Endothelial cell of umbilical vein (primary cell): ENCODE measurements at regions not wholly inside any gene's neighbourhood (a gene's known extent, or its start where the extent isn't known, plus 50 kb on each side); places are given as distances from the start of the nearest gene placed in this dataset.

ENCODE experiments used
- BruUV-seq: library from RNA; stranded (reverse); fragments of 400-500 nt; replicated peaks from 2 replicates; lab custom pipeline; 2021; lab: Mats Ljungman, UMichigan
- CTCF ChIA-PET: fragments of 300-600, 350-600 bp; sonication (Branson Sonifier 250); formaldehyde crosslinking; loops from one replicate; lab custom pipeline; 2021; ENCODE audit warnings: antibody characterized with exemption, inconsistent platforms; lab: Charles Lee
- POLR2A ChIA-PET: fragments of 300-600, 350-600 bp; sonication (Branson Sonifier 250); formaldehyde crosslinking; loops from one replicate; lab custom pipeline; 2021; ENCODE audit warnings: antibody characterized with exemption, inconsistent platforms; lab: Charles Lee
- DNase-seq: peaks from one replicate; pipeline ENCODE4 v3.0.0-alpha.2; 2011; ENCODE audit warnings: low read depth, low spot score
- FAIRE-seq: peaks from 2 replicates; lab custom pipeline; 2011; peaks lifted over from hg19 to GRCh38; lab: Jason Lieb, UNC
- H2AFZ ChIP-seq: 2 replicates; pipeline ENCODE4 v1.6.0; 2012; ENCODE audit warnings: low read depth, low read length, control low read depth, inconsistent platforms
- H3K27ac ChIP-seq: 2 replicates; pipeline ENCODE4 v1.5.1; 2011; ENCODE audit warnings: low read depth, mild to moderate bottlenecking, control low read depth, low read length, moderate library complexity; ENCODE audit not compliant: insufficient read depth
- H3K27me3 ChIP-seq, 2 experiments: 2 replicates each; pipeline versions ENCODE4 v1.6.0 to v1.6.1; 2011; ENCODE audit warnings: low read length in 2 of 2, mixed read lengths in 1 of 2; ENCODE audit not compliant: control insufficient read depth in 2 of 2, insufficient read depth in 2 of 2
- H3K36me3 ChIP-seq, 2 experiments: 2 replicates in 1 of 2; 3 replicates in 1 of 2; pipeline ENCODE4 v1.5.1; 2011; ENCODE audit warnings: low read length in 2 of 2, mild to moderate bottlenecking in 1 of 2, moderate library complexity in 1 of 2; ENCODE audit not compliant: control insufficient read depth in 2 of 2, insufficient read depth in 2 of 2; ENCODE audit errors: extremely low read depth in 1 of 2
- H3K4me1 ChIP-seq: 3 replicates; pipeline ENCODE4 v1.5.1; 2011; ENCODE audit warnings: mild to moderate bottlenecking, low read length; ENCODE audit not compliant: control insufficient read depth, insufficient read depth; ENCODE audit errors: extremely low read depth
- H3K4me2 ChIP-seq: 2 replicates; pipeline ENCODE4 v1.6.1; 2011; ENCODE audit warnings: low read length, control low read depth, mixed read lengths; ENCODE audit not compliant: insufficient read depth
- H3K4me3 ChIP-seq, 3 experiments: fragments of 200-600 bp in 1 of 3; sonication (generic), shearing (Covaris generic) in 1 of 3; replicated peaks in 1 of 3; 2 replicates each; pipeline ENCODE4 v1.5.1; 2011 to 2016; ENCODE audit warnings: control low read depth in 3 of 3, low read length in 3 of 3, mild to moderate bottlenecking in 2 of 3, inconsistent platforms in 1 of 3, low read depth in 1 of 3, moderate library complexity in 1 of 3; ENCODE audit not compliant: insufficient read depth in 1 of 3
- H3K79me2 ChIP-seq: 2 replicates; pipeline ENCODE4 v1.6.0; 2012; ENCODE audit warnings: low read length, inconsistent platforms; ENCODE audit not compliant: control insufficient read depth, insufficient read depth
- H3K9ac ChIP-seq: replicated peaks from 2 replicates; pipeline ENCODE3; 2011; ENCODE audit warnings: low read length, control low read depth; ENCODE audit not compliant: insufficient read depth; ENCODE audit errors: extremely low read depth
- H3K9me1 ChIP-seq: replicated peaks from 3 replicates; pipeline ENCODE4 v1.6.0; 2011; ENCODE audit warnings: mild to moderate bottlenecking, low read length; ENCODE audit not compliant: control insufficient read depth, insufficient read depth; ENCODE audit errors: extremely low read depth
- H3K9me3 ChIP-seq: replicated peaks from 2 replicates; pipeline ENCODE4 v1.5.1; 2012; ENCODE audit warnings: low read length, inconsistent platforms; ENCODE audit not compliant: control insufficient read depth, insufficient read depth
- H4K20me1 ChIP-seq: replicated peaks from 2 replicates; pipeline ENCODE3; 2011; ENCODE audit warnings: mild to moderate bottlenecking, low read length; ENCODE audit not compliant: control insufficient read depth, insufficient read depth; ENCODE audit errors: extremely low read depth
- EZH2 ChIP-seq: IDR thresholded peaks from 2 replicates; pipeline ENCODE4 v1.6.1; 2012; ENCODE audit warnings: borderline replicate concordance, low read depth, mild to moderate bottlenecking, moderate library complexity, low read length, inconsistent platforms; ENCODE audit not compliant: severe bottlenecking
- FOS ChIP-seq: IDR thresholded peaks from 2 replicates; pipeline ENCODE4 v1.6.1; 2011; ENCODE audit warnings: mild to moderate bottlenecking, low read length, moderate library complexity, borderline replicate concordance; ENCODE audit not compliant: insufficient read depth
- GATA2 ChIP-seq: IDR thresholded peaks from 2 replicates; pipeline ENCODE4 v1.7.0; 2011; ENCODE audit warnings: low read depth, mild to moderate bottlenecking, moderate library complexity, mixed read lengths, low read length; ENCODE audit not compliant: insufficient read length, insufficient read depth
- JUN ChIP-seq: IDR thresholded peaks from 2 replicates; pipeline ENCODE4 v1.6.1; 2011; ENCODE audit warnings: borderline replicate concordance, low read depth; ENCODE audit not compliant: insufficient read length, insufficient read depth
- MYC ChIP-seq: IDR thresholded peaks from one replicate; pipeline ENCODE4 v1.6.1; 2011; ENCODE audit warnings: mild to moderate bottlenecking, low read depth, low read length
- POLR2A ChIP-seq: IDR thresholded peaks from 2 replicates; pipeline ENCODE4 v1.6.1; 2012; ENCODE audit warnings: low read depth, mild to moderate bottlenecking, control low read depth, low read length
- POLR2AphosphoS5 ChIP-seq: IDR thresholded peaks from 2 replicates; pipeline ENCODE4 v1.6.1; 2012; ENCODE audit warnings: low read depth, mild to moderate bottlenecking, control low read depth, low read length, moderate library complexity; ENCODE audit not compliant: insufficient read depth
- dilution Hi-C: fragments of 300-500 bp; cut with MboI; formaldehyde crosslinking; loops from one replicate; pipeline ENCODE4 v1.15.0; 2019; ENCODE audit warnings: low sequenced_read_pairs; ENCODE audit not compliant: extremely low pct_ligation_motif_present
- intact Hi-C: fragments of 100-400 bp; cut with micrococcal nuclease; formaldehyde crosslinking; loops from one replicate; pipeline ENCODE4 v1.10.0; 2022
- TF ChIP-seq, protein P1 (sequence below): IDR thresholded peaks from 2 replicates; pipeline ENCODE4 v1.6.1; 2011; ENCODE audit not compliant: insufficient read depth, insufficient read length
- TF ChIP-seq, protein P2 (sequence below), 2 donors: IDR thresholded peaks; 1 replicate in 1 of 2; 2 replicates in 1 of 2; pipeline ENCODE4 v1.5.1; 2011; ENCODE audit warnings: low read length in 2 of 2, mild to moderate bottlenecking in 2 of 2, moderate library complexity in 2 of 2, control low read depth in 1 of 2, inconsistent platforms in 1 of 2, low read depth in 1 of 2; ENCODE audit not compliant: insufficient read depth in 1 of 2; ENCODE audit errors: extremely low read depth in 1 of 2

DNA sequence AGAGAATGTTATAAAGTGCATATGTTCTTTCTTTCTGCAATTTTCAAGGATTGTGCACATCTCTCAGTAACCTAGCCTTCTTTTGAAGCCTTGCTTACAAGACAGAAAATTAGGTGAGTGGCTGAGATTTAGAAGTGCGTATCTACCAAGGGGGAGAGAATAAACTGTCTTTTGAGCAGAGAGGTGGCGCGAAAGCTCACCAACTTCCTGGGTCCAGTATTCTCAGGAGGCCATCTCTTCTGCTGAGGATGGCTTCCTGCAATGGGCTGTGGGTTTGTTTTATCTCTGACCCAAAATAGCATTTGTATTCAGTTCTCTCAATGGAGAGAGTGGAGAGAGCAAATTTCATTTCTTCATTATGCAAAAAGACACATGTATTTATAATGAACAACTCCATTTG is 75.4 kb upstream of the RPS23 start:
- no peak for FAIRE-seq

More for the DNA sequence above, 75.4 kb upstream of the RPS23 start:
- CTCF ChIA-PET, result interaction anchor here (1.2 to 2.2 kb wide), 7 partner anchors 11 to 1364 kb away, joined by 3 to 28 read pairs (median 6); no protein-coding TSS in a partner anchor
- Histone ChIP-seq H3K79me2 (no peaks in the 10 kb centered on the region), H4K20me1 (no peaks in the 10 kb centered on the region), H3K27me3 (no peaks in the 10 kb centered on the region), H3K9me3 (no peaks in the 10 kb centered on the region), H3K4me1 (peaks cover 43% of the 10 kb centered on the region), H3K4me3 (no peak overlapping the region), H3K9me1 (no peaks in the 10 kb centered on the region), H3K4me2 (no peak overlapping the region), H3K36me3 (no peaks in the 10 kb centered on the region), H3K9ac (no peak overlapping the region), H3K27ac (no peak overlapping the region), H2AFZ (no peak overlapping the region)
- BruUV-seq, result no TSS peak
- intact Hi-C loops (loop anchor here (2.0 to 5.0 kb wide), 2 partner anchors 723 to 1359 kb away; partner anchors contain the start of genes TMEM167A and XRCC4), dilution Hi-C loops (no loop called here)
- no peak for TF ChIP-seq POLR2A
- no peak for TF ChIP-seq GATA2
- TF ChIP-seq POLR2AphosphoS5, result no peak
- TF ChIP-seq, protein P1, sequence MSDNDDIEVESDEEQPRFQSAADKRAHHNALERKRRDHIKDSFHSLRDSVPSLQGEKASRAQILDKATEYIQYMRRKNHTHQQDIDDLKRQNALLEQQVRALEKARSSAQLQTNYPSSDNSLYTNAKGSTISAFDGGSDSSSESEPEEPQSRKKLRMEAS, result no peak
- no peak for TF ChIP-seq FOS
- no peak for TF ChIP-seq MYC
- TF ChIP-seq, protein P2, sequence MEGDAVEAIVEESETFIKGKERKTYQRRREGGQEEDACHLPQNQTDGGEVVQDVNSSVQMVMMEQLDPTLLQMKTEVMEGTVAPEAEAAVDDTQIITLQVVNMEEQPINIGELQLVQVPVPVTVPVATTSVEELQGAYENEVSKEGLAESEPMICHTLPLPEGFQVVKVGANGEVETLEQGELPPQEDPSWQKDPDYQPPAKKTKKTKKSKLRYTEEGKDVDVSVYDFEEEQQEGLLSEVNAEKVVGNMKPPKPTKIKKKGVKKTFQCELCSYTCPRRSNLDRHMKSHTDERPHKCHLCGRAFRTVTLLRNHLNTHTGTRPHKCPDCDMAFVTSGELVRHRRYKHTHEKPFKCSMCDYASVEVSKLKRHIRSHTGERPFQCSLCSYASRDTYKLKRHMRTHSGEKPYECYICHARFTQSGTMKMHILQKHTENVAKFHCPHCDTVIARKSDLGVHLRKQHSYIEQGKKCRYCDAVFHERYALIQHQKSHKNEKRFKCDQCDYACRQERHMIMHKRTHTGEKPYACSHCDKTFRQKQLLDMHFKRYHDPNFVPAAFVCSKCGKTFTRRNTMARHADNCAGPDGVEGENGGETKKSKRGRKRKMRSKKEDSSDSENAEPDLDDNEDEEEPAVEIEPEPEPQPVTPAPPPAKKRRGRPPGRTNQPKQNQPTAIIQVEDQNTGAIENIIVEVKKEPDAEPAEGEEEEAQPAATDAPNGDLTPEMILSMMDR (IDR thresholded peaks at IDR 0.05; ENCODE audit: extremely low read depth in 1 of 2, insufficient read depth in 1 of 2, low read depth in 1 of 2, low read length in 2 of 2), result no peak
- no peak for TF ChIP-seq JUN
- no peak for TF ChIP-seq EZH2
- no peak for DNase-seq
- POLR2A ChIA-PET, result no interaction called here
